Ishikawa (cell line): ENCODE measurements at regions not wholly inside any gene's neighbourhood (a gene's known extent, or its start where the extent isn't known, plus 50 kb on each side); places are given as distances from the start of the nearest gene placed in this dataset.

Experiments used
- CEBPB ChIP-seq: IDR thresholded peaks from 2 replicates; pipeline ENCODE4 v1.6.1; 2012
- CREB1 ChIP-seq: IDR thresholded peaks from 2 replicates; pipeline ENCODE4 v1.6.1; 2012; ENCODE audit warnings: low read depth
- EGR1 ChIP-seq: IDR thresholded peaks from 2 replicates; pipeline ENCODE4 v1.6.1; 2012
- EP300 ChIP-seq: IDR thresholded peaks from 2 replicates; pipeline ENCODE4 v1.6.1; 2012; ENCODE audit warnings: borderline replicate concordance
- FOXM1 ChIP-seq: IDR thresholded peaks from 2 replicates; pipeline ENCODE4 v1.6.1; 2012; ENCODE audit warnings: low read depth, borderline replicate concordance
- NFIC ChIP-seq: IDR thresholded peaks from 2 replicates; pipeline ENCODE4 v1.6.1; 2012
- RAD21 ChIP-seq: IDR thresholded peaks from 2 replicates; pipeline ENCODE4 v1.6.1; 2012; ENCODE audit warnings: low read depth
- TAF1 ChIP-seq: IDR thresholded peaks from 2 replicates; pipeline ENCODE4 v1.6.1; 2012; ENCODE audit warnings: low read depth, mild to moderate bottlenecking
- TCF12 ChIP-seq: IDR thresholded peaks from 2 replicates; pipeline ENCODE4 v1.6.1; 2012; ENCODE audit warnings: low read depth
- TEAD4 ChIP-seq: IDR thresholded peaks from 2 replicates; pipeline ENCODE4 v1.6.1; 2012
- YY1 ChIP-seq: IDR thresholded peaks from 2 replicates; pipeline ENCODE4 v1.6.1; 2012; ENCODE audit warnings: low read depth
- ZBTB7A ChIP-seq: IDR thresholded peaks from 2 replicates; pipeline ENCODE4 v1.6.1; 2012; ENCODE audit warnings: low read depth
- TF ChIP-seq, protein P1 (sequence below): IDR thresholded peaks from 2 replicates; pipeline ENCODE4 v1.6.1; 2012
- TF ChIP-seq, protein P2 (sequence below): IDR thresholded peaks from 2 replicates; pipeline ENCODE4 v1.6.1; 2012; ENCODE audit warnings: low read depth, mild to moderate bottlenecking
- TF ChIP-seq, protein P3 (sequence below): IDR thresholded peaks from 2 replicates; pipeline ENCODE4 v1.6.1; 2012

DNA sequence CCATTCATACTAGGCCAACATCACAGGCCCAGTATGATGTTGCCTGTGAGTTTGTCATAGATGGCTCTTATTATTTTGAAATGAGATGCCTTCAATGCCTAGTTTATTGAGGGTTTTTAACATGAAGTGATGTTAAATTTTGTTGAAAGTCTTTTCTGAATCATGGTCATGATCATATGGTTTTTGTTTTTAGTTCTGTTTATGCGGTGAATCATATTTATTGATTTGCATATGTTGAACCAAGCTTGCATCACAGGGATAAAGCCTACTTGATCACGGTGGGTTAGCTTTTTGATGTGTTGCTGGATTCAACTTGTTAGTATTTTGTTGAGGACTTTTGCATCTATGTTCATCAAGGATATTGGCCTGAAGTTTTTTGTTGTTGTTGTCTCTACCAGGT is 195.8 kb upstream of the FN1 start:
- TF ChIP-seq YY1 (no peak), ZBTB7A (no peak), CEBPB (no peak), TEAD4 (no peak), NFIC (no peak), CREB1 (no peak), RAD21 (no peak), FOXM1 (no peak), TCF12 (no peak), EP300 (no peak), EGR1 (no peak), TAF1 (no peak)
- TF ChIP-seq, protein P1, sequence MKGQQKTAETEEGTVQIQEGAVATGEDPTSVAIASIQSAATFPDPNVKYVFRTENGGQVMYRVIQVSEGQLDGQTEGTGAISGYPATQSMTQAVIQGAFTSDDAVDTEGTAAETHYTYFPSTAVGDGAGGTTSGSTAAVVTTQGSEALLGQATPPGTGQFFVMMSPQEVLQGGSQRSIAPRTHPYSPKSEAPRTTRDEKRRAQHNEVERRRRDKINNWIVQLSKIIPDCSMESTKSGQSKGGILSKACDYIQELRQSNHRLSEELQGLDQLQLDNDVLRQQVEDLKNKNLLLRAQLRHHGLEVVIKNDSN, result no peak
- TF ChIP-seq, protein P2, sequence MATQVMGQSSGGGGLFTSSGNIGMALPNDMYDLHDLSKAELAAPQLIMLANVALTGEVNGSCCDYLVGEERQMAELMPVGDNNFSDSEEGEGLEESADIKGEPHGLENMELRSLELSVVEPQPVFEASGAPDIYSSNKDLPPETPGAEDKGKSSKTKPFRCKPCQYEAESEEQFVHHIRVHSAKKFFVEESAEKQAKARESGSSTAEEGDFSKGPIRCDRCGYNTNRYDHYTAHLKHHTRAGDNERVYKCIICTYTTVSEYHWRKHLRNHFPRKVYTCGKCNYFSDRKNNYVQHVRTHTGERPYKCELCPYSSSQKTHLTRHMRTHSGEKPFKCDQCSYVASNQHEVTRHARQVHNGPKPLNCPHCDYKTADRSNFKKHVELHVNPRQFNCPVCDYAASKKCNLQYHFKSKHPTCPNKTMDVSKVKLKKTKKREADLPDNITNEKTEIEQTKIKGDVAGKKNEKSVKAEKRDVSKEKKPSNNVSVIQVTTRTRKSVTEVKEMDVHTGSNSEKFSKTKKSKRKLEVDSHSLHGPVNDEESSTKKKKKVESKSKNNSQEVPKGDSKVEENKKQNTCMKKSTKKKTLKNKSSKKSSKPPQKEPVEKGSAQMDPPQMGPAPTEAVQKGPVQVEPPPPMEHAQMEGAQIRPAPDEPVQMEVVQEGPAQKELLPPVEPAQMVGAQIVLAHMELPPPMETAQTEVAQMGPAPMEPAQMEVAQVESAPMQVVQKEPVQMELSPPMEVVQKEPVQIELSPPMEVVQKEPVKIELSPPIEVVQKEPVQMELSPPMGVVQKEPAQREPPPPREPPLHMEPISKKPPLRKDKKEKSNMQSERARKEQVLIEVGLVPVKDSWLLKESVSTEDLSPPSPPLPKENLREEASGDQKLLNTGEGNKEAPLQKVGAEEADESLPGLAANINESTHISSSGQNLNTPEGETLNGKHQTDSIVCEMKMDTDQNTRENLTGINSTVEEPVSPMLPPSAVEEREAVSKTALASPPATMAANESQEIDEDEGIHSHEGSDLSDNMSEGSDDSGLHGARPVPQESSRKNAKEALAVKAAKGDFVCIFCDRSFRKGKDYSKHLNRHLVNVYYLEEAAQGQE, result no peak
- TF ChIP-seq, protein P3, sequence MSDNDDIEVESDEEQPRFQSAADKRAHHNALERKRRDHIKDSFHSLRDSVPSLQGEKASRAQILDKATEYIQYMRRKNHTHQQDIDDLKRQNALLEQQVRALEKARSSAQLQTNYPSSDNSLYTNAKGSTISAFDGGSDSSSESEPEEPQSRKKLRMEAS, result no peak

DNA sequence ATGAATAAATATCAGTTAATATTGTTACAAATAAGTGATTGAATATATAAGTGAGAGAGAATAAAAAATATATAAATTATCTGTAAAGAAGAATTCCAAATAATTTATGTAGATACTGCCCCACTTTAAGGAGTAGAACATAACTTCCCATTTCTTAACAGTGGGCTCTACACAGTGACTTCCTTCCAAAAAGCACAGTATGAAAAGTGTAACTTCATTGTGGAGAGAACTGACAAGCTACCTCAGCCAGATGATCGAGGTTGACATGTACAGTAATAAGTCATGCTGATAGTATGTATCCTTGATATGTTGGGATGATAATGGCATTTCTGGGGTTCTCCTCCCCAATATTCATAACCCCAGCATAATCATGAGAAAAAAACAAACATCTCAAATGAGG is 191.9 kb upstream of the FN1 start:
- TF ChIP-seq, protein P3, result no peak
- TF ChIP-seq, protein P2, result no peak

DNA sequence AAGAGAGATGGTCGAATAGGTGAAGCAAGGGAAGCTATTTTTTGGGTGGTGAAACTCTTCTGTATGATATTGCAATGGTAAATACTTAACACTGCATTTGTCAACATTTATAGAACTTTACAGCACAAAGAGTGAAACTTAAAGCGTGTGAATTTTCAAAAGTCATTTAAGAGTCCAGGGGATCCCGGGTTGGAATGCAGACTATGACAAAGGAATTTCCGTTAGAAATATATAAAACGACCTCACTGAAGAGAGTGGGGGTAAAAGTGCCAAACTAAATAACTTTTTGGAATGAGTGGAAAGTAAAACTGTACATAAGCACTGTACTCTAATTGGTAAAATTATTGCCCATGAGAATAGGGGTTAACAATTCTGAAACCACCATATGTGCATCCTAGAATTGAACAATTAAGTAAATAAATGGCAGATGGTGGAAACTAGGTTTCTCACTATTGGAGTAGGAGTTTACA is 191.0 kb upstream of the FN1 start:
- no peak for TF ChIP-seq NFIC
- no peak for TF ChIP-seq CEBPB
- no peak for TF ChIP-seq EGR1
- TF ChIP-seq YY1, result no peak
- TF ChIP-seq, protein P2, result no peak
- no peak for TF ChIP-seq FOXM1
- TF ChIP-seq CREB1, result no peak
- TF ChIP-seq EP300, result no peak
- no peak for TF ChIP-seq TAF1

DNA sequence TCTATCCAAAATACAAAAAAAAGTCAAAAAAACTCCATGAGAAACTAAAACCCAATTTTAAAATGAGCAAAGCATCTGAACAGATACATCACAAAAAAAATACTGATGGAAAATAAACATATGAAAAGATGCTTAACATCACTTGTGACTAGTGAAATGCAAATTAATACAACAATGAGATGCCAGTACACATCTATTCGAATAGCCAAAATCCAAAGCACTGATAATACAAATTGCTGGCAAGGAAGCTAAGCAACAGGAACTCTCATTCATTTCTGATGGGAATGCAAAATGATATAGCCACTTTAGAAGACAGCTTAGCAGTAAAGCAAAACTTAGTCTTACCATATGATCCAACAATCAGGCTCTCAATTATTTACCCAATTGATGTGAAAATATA is 190.2 kb upstream of the FN1 start:
- TF ChIP-seq CEBPB (no peak), TEAD4 (no peak), CREB1 (no peak), TCF12 (no peak), FOXM1 (no peak), EGR1 (no peak), NFIC (no peak), YY1 (no peak), TAF1 (no peak), EP300 (no peak)
- TF ChIP-seq, protein P3, result no peak
- TF ChIP-seq, protein P1, result no peak

DNA sequence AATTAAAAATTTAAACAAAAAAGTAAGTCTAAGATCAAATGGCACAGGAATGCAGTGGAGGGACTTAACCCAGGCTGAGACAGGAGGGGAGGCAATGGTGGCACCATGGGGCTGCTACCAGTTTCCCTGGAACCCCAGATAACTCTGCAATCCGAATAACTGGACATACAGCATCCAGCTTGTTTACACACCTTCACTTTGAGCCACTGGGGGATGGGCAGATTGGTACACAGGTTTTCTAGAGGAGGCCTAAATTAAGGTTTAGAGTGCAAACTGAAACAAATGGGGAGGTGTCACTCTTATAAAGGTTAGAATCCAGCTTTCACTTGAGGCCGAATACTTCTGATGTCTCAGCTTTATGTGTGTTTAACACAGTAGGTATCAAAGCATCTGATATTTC is 189.3 kb upstream of the FN1 start:
- TF ChIP-seq, protein P2, result no peak
- TF ChIP-seq, protein P1, result no peak
- TF ChIP-seq RAD21 (no peak), TCF12 (no peak), EGR1 (no peak), CEBPB (no peak), EP300 (no peak), ZBTB7A (no peak), CREB1 (no peak), YY1 (no peak), NFIC (no peak)
